Lower lobe of right lung (tissue), 2 donors: ENCODE measurements at regions not wholly inside any gene's neighbourhood (a gene's known extent, or its start where the extent isn't known, plus 50 kb on each side); places are given as distances from the start of the nearest gene placed in this dataset.

ENCODE experiments used
- ATAC-seq, 2 donors: fragments of 200-7000 bp; cut with Tn5 transposase; one replicate each; pipeline ENCODE4 v1.9.1; 2020 to 2022; ENCODE audit warnings: mild to moderate bottlenecking in 2 of 2, moderate library complexity in 2 of 2
- DNase-seq: peaks from one replicate; pipeline ENCODE4 v3.0.0-alpha.2; 2020
- H3K27ac ChIP-seq: fragments of 200-600 bp; one replicate; pipeline ENCODE4 v1.8.0; 2022
- H3K27me3 ChIP-seq: fragments of 200-600 bp; one replicate; pipeline ENCODE4 v1.8.0; 2022; ENCODE audit warnings: low read depth
- H3K36me3 ChIP-seq: fragments of 200-600 bp; one replicate; pipeline ENCODE4 v1.8.0; 2022; ENCODE audit warnings: mild to moderate bottlenecking
- H3K4me1 ChIP-seq: fragments of 200-600 bp; one replicate; pipeline ENCODE4 v1.8.0; 2022
- H3K4me3 ChIP-seq: fragments of 200-600 bp; one replicate; pipeline ENCODE4 v1.8.0; 2022; ENCODE audit warnings: mild to moderate bottlenecking
- H3K9me3 ChIP-seq: fragments of 200-600 bp; one replicate; pipeline ENCODE4 v1.8.0; 2022
- intact Hi-C: fragments of 100-400 bp; cut with DNase I; formaldehyde crosslinking; loops from one replicate; pipeline ENCODE4 v1.11.0; 2022
- TF ChIP-seq, protein P1 (sequence below): fragments of 200-600 bp; IDR thresholded peaks from one replicate; pipeline ENCODE4 v1.8.0; 2022; ENCODE audit warnings: antibody characterized with exemption, mild to moderate bottlenecking
- donor health status: DM: no; HTN: yes; CAD: no; lungs with severe emphysema.

GRCh38 chr16:50425648-50426047 lies 56.9 kb upstream of the BRD7 start:
- no peak for DNase-seq
- no peaks in the 10 kb centered on the region for H3K9me3 ChIP-seq
- ATAC-seq: no peak
- TF ChIP-seq, protein P1, sequence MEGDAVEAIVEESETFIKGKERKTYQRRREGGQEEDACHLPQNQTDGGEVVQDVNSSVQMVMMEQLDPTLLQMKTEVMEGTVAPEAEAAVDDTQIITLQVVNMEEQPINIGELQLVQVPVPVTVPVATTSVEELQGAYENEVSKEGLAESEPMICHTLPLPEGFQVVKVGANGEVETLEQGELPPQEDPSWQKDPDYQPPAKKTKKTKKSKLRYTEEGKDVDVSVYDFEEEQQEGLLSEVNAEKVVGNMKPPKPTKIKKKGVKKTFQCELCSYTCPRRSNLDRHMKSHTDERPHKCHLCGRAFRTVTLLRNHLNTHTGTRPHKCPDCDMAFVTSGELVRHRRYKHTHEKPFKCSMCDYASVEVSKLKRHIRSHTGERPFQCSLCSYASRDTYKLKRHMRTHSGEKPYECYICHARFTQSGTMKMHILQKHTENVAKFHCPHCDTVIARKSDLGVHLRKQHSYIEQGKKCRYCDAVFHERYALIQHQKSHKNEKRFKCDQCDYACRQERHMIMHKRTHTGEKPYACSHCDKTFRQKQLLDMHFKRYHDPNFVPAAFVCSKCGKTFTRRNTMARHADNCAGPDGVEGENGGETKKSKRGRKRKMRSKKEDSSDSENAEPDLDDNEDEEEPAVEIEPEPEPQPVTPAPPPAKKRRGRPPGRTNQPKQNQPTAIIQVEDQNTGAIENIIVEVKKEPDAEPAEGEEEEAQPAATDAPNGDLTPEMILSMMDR: no peak
- intact Hi-C loops: no loop called here
- no peak overlapping the region for H3K27ac ChIP-seq
- no peak overlapping the region for H3K4me3 ChIP-seq
- no peaks in the 10 kb centered on the region for H3K36me3 ChIP-seq
- peaks cover 2% of the 10 kb centered on the region for H3K27me3 ChIP-seq
- no peaks in the 10 kb centered on the region for H3K4me1 ChIP-seq

DNA sequence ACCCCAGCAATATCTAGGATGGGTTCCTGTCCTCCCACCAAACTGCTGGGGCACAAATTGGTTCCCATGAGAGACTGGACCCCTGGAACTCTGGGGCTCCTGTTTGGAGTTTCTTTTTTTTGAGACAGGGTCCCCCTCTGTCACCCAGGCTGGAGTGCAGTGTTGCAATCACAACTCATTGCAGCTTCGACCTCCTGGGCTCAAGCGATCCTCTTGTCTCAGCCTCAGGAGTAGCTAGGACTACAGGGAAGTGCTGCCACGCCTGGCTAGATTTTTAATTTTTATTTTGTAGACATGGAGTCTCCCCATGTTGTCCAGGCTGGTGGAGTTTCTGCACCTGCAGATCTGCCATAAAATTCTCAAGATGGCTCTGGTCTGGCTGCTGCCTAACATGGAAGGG lies 56.3 kb upstream of the BRD7 start:
- peaks cover 4% of the 10 kb centered on the region for H3K27me3 ChIP-seq
- intact Hi-C loops: no loop called here
- H3K4me1 ChIP-seq: no peaks in the 10 kb centered on the region
- DNase-seq: no peak
- no peak for ATAC-seq
- no peak overlapping the region for H3K4me3 ChIP-seq
- H3K9me3 ChIP-seq: peaks cover under 1% of the 10 kb centered on the region
- no peaks in the 10 kb centered on the region for H3K36me3 ChIP-seq
- TF ChIP-seq, protein P1: no peak
- no peak overlapping the region for H3K27ac ChIP-seq

DNA sequence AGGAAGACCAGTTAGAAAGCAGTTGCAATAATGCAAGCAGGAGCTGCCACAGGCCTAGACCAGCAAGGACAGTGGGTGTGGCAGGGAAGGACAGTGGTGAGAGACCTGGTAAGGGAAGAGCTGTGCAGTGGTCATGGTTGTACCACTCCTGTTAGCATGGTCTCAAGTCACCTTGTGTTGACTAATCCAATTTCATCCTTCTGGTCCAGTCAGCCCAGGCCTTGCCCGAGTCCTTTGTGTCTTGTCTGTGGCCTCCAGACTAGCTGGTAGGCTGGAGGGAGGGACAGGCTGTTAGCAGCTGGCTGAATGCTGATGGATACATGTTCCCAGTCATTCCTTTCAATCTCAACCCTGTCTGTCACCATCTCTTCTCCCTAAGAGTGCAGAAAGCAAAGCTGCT lies 54.1 kb upstream of the BRD7 start:
- Histone ChIP-seq H3K36me3 (no peaks in the 10 kb centered on the region), H3K9me3 (peaks cover 18% of the 10 kb centered on the region), H3K27me3 (peaks cover 4% of the 10 kb centered on the region), H3K4me3 (no peak overlapping the region), H3K27ac (no peak overlapping the region), H3K4me1 (no peaks in the 10 kb centered on the region)
- TF ChIP-seq, protein P1: no peak
- intact Hi-C loops: no loop called here
- DNase-seq (no peak), ATAC-seq (no peak)

- no peaks in the 10 kb centered on the region for H3K36me3 ChIP-seq
- peaks cover 4% of the 10 kb centered on the region for H3K27me3 ChIP-seq
- peaks cover 32% of the 10 kb centered on the region for H3K9me3 ChIP-seq
- H3K27ac ChIP-seq: no peak overlapping the region
- ATAC-seq (no peak), DNase-seq (no peak)
- H3K4me1 ChIP-seq: no peaks in the 10 kb centered on the region
- TF ChIP-seq, protein P1: no peak
- no peak overlapping the region for H3K4me3 ChIP-seq
- intact Hi-C loops: no loop called here
These were observed 50.3 kb upstream of the BRD7 start for GRCh38 chr16:50419116-50419515.
